ENCODE measurements at regions not wholly inside any gene's neighbourhood (a gene's known extent, or its start where the extent isn't known, plus 50 kb on each side); places are given as distances from the start of the nearest gene placed in this dataset.

GRCh38 chr12:4012977-4013968 lies 140.1 kb upstream of the PARP11 start:
- DNase-seq: no peak

GRCh38 chr12:4012073-4012472 lies 138.9 kb upstream of the PARP11 start:
- no peak for DNase-seq

GRCh38 chr12:4011597-4011996 lies 138.4 kb upstream of the PARP11 start:
- DNase-seq: no peak

GRCh38 chr12:4009979-4010704 lies 136.9 kb upstream of the PARP11 start:
- no peak for DNase-seq

- no peak for DNase-seq
Observed at GRCh38 chr12:4006743-4007142, 133.5 kb upstream of the PARP11 start.

GRCh38 chr12:4005851-4006430 lies 132.7 kb upstream of the PARP11 start:
- no peak for DNase-seq

GRCh38 chr12:4003576-4003975 lies 130.4 kb upstream of the PARP11 start:
- no peak for DNase-seq

- no peak for DNase-seq
Observed at GRCh38 chr12:4002601-4003000, 129.4 kb upstream of the PARP11 start.

- DNase-seq: no peak
Observed at GRCh38 chr12:4001841-4002240, 128.6 kb upstream of the PARP11 start.

- DNase-seq: no peak
Observed at GRCh38 chr12:4001031-4001430, 127.8 kb upstream of the PARP11 start.

GRCh38 chr12:3999904-4000303 lies 126.7 kb upstream of the PARP11 start:
- no peak for DNase-seq

GRCh38 chr12:3998968-3999792 lies 126.0 kb upstream of the PARP11 start:
- DNase-seq: no peak

GRCh38 chr12:3998397-3998796 lies 125.2 kb upstream of the PARP11 start:
- no peak for DNase-seq

- no peak for DNase-seq
Observed at GRCh38 chr12:3996322-3996721, 123.1 kb upstream of the PARP11 start.

GRCh38 chr12:3995306-3995705 lies 122.1 kb upstream of the PARP11 start:
- no peak for DNase-seq

GRCh38 chr12:3994500-3994899 lies 121.3 kb upstream of the PARP11 start:
- no peak for DNase-seq

GRCh38 chr12:3992945-3993344 lies 119.7 kb upstream of the PARP11 start:
- no peak for DNase-seq

- no peak for DNase-seq
Observed at GRCh38 chr12:3991798-3992580, 118.8 kb upstream of the PARP11 start.

- no peak for DNase-seq
Observed at GRCh38 chr12:3990501-3991280, 117.5 kb upstream of the PARP11 start.

GRCh38 chr12:3989218-3989550 lies 116.0 kb upstream of the PARP11 start:
- no peak for DNase-seq

- no peak for DNase-seq
Observed at GRCh38 chr12:3988519-3989217, 115.5 kb upstream of the PARP11 start.
